K562 (cell line): ENCODE measurements at regions not wholly inside any gene's neighbourhood (a gene's known extent, or its start where the extent isn't known, plus 50 kb on each side); places are given as distances from the start of the nearest gene placed in this dataset.

Source experiments
- ATF1 ChIP-seq, 2 experiments: fragments of 450-650 bp in 1 of 2; IDR thresholded peaks; 2 replicates each; pipeline ENCODE4 v1.6.1; 2016; ENCODE audit warnings: missing compliant biosample characterization in 1 of 2, missing genetic modification characterization in 1 of 2
- ATF7 ChIP-seq: fragments of 450-650 bp; IDR thresholded peaks from 2 replicates; pipeline ENCODE4 v1.7.1; 2014; ENCODE audit warnings: mild to moderate bottlenecking, moderate library complexity
- CREB1 ChIP-seq, 2 experiments: sonication (generic) in 1 of 2; formaldehyde crosslinking in 1 of 2; IDR thresholded peaks; 2 replicates each; pipeline versions ENCODE4 v1.6.1 to v1.8.0; 2012 to 2022; ENCODE audit warnings: inconsistent platforms in 1 of 2, mild to moderate bottlenecking in 1 of 2, missing genetic modification reagents in 1 of 2, moderate library complexity in 1 of 2
- NEUROD1 ChIP-seq: fragments of 150-350 bp; IDR thresholded peaks from 2 replicates; pipeline ENCODE4 v1.6.1; 2014; ENCODE audit warnings: borderline replicate concordance, low read length, low read depth; ENCODE audit not compliant: partially characterized antibody
- SMARCE1 ChIP-seq: fragments of 450-650 bp; IDR thresholded peaks from 2 replicates; pipeline ENCODE4 v1.7.1; 2016; ENCODE audit warnings: mild to moderate bottlenecking
- TF ChIP-seq, protein P1 (sequence below): fragments of 200-800 bp; sonication (Bioruptor generic); IDR thresholded peaks from 2 replicates; pipeline ENCODE4 v1.6.1; 2017; ENCODE audit warnings: missing genetic modification characterization, missing compliant biosample characterization
- TF ChIP-seq, protein P2 (sequence below): sonication (generic); formaldehyde crosslinking; IDR thresholded peaks from 2 replicates; pipeline ENCODE4 v1.8.0; 2022; ENCODE audit warnings: missing genetic modification reagents, mild to moderate bottlenecking, borderline replicate concordance
- TF ChIP-seq, protein P3 (sequence below): fragments of 250-450 bp; sonication (Bioruptor Pico); IDR thresholded peaks from 2 replicates; pipeline ENCODE4 v1.4.0; 2020; ENCODE audit warnings: mild to moderate bottlenecking, moderate library complexity
- TF ChIP-seq, protein P4 (sequence below): fragments of 200-800 bp; sonication (Bioruptor generic); IDR thresholded peaks from 2 replicates; pipeline ENCODE4 v1.6.1; 2016; ENCODE audit warnings: missing genetic modification characterization, missing compliant biosample characterization
- TF ChIP-seq, protein P5 (sequence below): fragments of 450-650 bp; formaldehyde crosslinking; IDR thresholded peaks from 2 replicates; pipeline ENCODE4 v1.4.0; 2022; ENCODE audit warnings: missing genetic modification characterization

DNA sequence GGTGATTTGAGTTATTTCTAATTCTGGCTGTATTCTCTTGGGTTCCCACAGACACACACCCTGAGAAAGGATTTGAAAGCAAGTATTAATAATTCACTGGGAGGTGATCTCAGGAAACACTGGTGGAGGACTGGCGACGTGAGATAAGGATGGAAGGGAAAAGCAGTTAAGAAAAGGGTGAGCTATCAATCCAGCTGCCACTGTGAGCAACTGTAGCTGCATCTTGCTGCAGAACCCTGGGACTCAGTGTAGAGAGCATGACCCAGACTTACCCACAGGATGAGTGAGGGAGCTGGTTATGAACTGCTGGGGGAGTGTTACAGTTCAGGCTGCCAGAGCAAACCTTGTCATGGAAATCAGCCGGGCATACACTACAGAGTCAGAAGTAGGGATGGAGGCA, 71.9 kb downstream of the RESF1 start (continued):
- TF ChIP-seq, protein P1, sequence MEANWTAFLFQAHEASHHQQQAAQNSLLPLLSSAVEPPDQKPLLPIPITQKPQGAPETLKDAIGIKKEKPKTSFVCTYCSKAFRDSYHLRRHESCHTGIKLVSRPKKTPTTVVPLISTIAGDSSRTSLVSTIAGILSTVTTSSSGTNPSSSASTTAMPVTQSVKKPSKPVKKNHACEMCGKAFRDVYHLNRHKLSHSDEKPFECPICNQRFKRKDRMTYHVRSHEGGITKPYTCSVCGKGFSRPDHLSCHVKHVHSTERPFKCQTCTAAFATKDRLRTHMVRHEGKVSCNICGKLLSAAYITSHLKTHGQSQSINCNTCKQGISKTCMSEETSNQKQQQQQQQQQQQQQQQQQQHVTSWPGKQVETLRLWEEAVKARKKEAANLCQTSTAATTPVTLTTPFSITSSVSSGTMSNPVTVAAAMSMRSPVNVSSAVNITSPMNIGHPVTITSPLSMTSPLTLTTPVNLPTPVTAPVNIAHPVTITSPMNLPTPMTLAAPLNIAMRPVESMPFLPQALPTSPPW (CRISPR knock-in tag), result peak; percentile 49; the same call in 1 of the 2 replicates
- TF ChIP-seq, protein P2, sequence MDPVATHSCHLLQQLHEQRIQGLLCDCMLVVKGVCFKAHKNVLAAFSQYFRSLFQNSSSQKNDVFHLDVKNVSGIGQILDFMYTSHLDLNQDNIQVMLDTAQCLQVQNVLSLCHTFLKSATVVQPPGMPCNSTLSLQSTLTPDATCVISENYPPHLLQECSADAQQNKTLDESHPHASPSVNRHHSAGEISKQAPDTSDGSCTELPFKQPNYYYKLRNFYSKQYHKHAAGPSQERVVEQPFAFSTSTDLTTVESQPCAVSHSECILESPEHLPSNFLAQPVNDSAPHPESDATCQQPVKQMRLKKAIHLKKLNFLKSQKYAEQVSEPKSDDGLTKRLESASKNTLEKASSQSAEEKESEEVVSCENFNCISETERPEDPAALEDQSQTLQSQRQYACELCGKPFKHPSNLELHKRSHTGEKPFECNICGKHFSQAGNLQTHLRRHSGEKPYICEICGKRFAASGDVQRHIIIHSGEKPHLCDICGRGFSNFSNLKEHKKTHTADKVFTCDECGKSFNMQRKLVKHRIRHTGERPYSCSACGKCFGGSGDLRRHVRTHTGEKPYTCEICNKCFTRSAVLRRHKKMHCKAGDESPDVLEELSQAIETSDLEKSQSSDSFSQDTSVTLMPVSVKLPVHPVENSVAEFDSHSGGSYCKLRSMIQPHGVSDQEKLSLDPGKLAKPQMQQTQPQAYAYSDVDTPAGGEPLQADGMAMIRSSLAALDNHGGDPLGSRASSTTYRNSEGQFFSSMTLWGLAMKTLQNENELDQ (CRISPR knock-in tag), result no peak
- TF ChIP-seq, protein P3, sequence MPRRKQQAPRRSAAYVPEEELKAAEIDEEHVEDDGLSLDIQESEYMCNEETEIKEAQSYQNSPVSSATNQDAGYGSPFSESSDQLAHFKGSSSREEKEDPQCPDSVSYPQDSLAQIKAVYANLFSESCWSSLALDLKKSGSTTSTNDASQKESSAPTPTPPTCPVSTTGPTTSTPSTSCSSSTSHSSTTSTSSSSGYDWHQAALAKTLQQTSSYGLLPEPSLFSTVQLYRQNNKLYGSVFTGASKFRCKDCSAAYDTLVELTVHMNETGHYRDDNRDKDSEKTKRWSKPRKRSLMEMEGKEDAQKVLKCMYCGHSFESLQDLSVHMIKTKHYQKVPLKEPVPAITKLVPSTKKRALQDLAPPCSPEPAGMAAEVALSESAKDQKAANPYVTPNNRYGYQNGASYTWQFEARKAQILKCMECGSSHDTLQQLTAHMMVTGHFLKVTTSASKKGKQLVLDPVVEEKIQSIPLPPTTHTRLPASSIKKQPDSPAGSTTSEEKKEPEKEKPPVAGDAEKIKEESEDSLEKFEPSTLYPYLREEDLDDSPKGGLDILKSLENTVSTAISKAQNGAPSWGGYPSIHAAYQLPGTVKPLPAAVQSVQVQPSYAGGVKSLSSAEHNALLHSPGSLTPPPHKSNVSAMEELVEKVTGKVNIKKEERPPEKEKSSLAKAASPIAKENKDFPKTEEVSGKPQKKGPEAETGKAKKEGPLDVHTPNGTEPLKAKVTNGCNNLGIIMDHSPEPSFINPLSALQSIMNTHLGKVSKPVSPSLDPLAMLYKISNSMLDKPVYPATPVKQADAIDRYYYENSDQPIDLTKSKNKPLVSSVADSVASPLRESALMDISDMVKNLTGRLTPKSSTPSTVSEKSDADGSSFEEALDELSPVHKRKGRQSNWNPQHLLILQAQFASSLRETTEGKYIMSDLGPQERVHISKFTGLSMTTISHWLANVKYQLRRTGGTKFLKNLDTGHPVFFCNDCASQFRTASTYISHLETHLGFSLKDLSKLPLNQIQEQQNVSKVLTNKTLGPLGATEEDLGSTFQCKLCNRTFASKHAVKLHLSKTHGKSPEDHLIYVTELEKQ (CRISPR knock-in tag), result no peak
- TF ChIP-seq, protein P4, sequence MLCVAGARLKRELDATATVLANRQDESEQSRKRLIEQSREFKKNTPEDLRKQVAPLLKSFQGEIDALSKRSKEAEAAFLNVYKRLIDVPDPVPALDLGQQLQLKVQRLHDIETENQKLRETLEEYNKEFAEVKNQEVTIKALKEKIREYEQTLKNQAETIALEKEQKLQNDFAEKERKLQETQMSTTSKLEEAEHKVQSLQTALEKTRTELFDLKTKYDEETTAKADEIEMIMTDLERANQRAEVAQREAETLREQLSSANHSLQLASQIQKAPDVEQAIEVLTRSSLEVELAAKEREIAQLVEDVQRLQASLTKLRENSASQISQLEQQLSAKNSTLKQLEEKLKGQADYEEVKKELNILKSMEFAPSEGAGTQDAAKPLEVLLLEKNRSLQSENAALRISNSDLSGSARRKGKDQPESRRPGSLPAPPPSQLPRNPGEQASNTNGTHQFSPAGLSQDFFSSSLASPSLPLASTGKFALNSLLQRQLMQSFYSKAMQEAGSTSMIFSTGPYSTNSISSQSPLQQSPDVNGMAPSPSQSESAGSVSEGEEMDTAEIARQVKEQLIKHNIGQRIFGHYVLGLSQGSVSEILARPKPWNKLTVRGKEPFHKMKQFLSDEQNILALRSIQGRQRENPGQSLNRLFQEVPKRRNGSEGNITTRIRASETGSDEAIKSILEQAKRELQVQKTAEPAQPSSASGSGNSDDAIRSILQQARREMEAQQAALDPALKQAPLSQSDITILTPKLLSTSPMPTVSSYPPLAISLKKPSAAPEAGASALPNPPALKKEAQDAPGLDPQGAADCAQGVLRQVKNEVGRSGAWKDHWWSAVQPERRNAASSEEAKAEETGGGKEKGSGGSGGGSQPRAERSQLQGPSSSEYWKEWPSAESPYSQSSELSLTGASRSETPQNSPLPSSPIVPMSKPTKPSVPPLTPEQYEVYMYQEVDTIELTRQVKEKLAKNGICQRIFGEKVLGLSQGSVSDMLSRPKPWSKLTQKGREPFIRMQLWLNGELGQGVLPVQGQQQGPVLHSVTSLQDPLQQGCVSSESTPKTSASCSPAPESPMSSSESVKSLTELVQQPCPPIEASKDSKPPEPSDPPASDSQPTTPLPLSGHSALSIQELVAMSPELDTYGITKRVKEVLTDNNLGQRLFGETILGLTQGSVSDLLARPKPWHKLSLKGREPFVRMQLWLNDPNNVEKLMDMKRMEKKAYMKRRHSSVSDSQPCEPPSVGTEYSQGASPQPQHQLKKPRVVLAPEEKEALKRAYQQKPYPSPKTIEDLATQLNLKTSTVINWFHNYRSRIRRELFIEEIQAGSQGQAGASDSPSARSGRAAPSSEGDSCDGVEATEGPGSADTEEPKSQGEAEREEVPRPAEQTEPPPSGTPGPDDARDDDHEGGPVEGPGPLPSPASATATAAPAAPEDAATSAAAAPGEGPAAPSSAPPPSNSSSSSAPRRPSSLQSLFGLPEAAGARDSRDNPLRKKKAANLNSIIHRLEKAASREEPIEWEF (CRISPR knock-in tag), result peak; percentile 79
- TF ChIP-seq SMARCE1 (peak; percentile 91), NEUROD1 (peak; percentile 62), ATF1 (CRISPR knock-in tag; IDR thresholded peaks at IDR 0.05) (no peak), ATF1 (tag; IDR thresholded peaks at IDR 0.05) (peak; percentile 60; the same call in 1 of the 2 replicates), ATF7 (peak; percentile 79), CREB1 (IDR thresholded peaks at IDR 0.05) (peak; percentile 60), CREB1 (CRISPR knock-in tag; IDR thresholded peaks at IDR 0.05) (0 out of 2 replicates have a peak, but pooled peaks have one; percentile 31)
- TF ChIP-seq, protein P5, sequence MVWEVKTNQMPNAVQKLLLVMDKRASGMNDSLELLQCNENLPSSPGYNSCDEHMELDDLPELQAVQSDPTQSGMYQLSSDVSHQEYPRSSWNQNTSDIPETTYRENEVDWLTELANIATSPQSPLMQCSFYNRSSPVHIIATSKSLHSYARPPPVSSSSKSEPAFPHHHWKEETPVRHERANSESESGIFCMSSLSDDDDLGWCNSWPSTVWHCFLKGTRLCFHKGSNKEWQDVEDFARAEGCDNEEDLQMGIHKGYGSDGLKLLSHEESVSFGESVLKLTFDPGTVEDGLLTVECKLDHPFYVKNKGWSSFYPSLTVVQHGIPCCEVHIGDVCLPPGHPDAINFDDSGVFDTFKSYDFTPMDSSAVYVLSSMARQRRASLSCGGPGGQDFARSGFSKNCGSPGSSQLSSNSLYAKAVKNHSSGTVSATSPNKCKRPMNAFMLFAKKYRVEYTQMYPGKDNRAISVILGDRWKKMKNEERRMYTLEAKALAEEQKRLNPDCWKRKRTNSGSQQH (CRISPR knock-in tag), result 0 out of 2 replicates have a peak, but pooled peaks have one; percentile 49
